Ureter (tissue), 1 donor: ENCODE measurements at regions not wholly inside any gene's neighbourhood (a gene's known extent, or its start where the extent isn't known, plus 50 kb on each side); places are given as distances from the start of the nearest gene placed in this dataset.

Experiments
- DNase-seq: peaks from one replicate; pipeline ENCODE4 v3.0.0-alpha.2; 2020; ENCODE audit warnings: low spot score
- donor health status: DM: yes; HTN: yes; CAD: no.

DNA sequence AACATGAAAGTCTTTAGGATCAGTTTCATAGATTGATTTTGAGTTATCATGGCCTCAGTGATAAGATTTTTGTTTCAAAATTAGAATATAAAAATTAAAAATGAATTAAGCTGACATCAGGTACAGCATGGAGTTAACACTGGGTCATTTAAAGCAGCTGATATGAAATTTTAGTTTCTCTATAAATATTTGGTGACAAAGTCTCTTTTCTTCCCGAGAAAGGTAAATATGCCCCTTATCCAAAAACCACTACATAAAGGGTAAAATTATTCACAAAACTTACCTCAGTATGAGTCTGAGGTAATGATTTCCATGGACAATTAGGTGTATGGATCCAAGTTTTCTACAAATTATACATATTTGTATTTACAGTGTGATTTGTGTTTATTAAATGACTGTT, 121.5 kb upstream of the PJA2 start:
- DNase-seq = no peak

DNA sequence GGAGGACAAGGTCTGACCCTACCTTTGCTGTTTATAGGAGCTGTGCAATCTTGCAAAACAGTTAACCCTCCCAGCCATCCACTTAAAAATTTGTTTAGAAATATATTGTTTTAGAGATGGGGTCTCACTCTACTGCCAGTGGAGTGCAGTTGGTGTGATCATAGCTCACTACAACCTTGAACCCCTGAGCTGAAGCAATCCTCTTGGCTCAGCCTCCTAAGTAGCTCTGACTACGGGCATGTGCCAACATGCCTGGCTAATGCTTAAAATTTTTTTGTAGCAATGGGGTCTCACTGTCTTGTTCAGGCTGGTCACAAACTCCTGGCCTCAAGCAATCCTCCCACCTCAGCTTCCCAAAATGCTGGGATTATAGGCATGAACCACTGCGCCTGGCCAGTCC, 120.2 kb upstream of the PJA2 start:
- DNase-seq = no peak

DNA sequence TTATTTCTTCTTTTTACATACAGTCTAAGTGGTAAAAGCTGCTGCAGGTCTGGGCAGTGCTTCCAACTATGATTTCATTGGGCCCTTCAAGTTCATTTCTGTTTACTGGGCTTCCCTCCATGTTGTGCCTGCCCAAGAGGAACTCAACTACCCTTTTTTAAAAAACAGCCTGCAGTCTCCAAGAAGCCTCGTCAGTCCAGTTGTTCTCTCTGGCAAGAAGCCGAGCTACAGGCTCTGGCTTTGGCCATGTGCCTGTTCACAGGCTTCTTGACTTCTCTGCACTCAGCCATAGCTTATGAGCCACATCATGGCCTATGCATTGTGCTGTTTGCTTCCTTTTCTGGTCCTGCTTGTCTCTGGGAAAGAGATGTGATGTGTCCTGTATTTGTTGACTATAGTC, 119.7 kb upstream of the PJA2 start:
- DNase-seq = no peak

DNA sequence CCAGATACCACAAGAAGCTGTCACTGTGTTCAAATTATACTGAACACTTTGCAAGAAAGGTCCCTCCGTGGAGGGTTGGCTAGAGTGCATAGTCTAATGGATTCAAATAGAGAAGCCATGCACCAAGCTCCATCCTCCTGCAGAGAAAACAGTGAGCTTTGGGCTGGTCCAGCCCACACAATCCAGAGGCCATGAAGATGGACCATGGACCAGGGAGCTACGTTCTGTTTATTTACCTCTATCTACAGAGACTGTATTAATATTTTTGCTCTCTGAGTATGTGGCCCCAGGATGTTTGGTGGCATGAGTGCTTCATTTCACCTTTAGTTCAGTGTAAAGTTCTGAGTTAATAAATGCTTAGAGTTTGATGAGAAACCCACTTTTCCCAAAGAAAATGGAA, 114.8 kb upstream of the PJA2 start:
- DNase-seq = no peak

DNA sequence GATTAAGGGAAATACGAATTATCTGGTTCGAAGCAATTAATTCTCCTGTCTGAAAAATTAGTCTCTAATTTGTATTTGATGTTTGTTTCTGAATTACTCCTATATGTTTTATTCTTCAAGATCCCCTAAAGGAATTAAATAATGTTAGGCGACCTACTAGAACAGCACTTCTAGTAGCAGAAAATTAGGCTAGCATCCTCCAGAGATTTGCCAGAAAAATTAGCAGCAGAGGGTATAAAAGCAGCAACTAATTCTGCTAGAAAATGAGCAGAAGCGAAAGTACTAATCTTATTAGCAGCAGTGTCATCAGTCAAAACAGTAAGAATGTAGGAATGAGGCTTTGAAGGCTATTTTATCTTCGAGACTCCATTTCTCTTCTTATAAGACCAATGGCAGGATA, 114.3 kb upstream of the PJA2 start:
- DNase-seq = no peak

DNA sequence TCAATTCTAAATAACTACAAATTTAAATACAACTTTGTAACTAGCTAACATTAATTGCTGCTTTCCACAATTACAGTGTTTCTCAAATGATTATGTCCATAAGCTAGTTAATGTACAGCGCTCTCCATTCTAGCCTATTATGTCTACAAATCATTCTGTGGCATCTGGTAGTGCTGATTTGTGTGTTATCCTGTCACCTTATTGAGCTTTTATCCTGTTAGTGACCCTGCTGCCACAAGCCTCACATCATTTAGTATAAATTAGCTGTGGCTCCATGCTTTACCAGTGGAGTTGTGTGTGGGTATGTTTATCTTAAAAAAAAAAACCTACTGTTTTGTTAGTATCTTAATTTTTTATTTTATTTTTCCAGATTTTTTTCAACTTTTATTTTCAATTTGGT, 112.6 kb upstream of the PJA2 start:
- no peak for DNase-seq

DNA sequence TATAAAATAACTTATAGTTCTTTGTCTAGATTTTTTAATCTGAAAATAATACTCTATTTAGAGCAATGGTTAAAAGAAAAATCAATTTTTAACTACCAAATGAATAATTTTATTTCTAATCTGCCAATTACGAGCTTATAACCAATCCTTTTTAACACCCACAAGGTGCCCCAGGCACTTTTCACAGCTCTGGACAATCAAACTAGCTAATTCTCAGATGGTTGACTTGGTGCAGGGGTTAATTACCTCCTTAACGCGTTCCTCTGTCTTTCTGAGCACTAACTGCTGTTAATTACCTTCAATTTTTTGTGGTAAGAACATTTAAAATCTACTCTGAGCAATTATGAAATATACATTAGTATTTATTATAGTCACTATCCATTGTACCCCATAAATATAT, 109.6 kb upstream of the PJA2 start:
- no peak for DNase-seq

DNA sequence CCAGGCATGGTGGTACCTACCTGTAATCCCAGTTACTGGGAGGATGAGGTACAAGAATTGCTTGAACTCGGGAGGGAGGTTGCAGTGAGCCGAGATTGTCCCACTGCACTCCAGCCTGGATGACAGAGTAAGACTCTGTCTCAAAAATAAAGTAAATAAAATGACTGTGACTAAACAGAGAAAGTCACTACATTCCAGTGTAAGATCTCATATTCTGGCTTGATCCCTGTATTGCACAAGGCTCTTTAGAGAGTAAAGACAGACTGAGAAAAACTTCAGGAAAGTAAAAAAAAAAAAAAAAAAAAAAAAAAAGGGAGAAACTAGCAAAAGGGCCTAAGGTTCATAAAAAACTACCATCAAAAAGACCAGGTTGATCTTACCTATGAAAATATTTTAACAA, 106.6 kb upstream of the PJA2 start:
- DNase-seq = no peak

DNA sequence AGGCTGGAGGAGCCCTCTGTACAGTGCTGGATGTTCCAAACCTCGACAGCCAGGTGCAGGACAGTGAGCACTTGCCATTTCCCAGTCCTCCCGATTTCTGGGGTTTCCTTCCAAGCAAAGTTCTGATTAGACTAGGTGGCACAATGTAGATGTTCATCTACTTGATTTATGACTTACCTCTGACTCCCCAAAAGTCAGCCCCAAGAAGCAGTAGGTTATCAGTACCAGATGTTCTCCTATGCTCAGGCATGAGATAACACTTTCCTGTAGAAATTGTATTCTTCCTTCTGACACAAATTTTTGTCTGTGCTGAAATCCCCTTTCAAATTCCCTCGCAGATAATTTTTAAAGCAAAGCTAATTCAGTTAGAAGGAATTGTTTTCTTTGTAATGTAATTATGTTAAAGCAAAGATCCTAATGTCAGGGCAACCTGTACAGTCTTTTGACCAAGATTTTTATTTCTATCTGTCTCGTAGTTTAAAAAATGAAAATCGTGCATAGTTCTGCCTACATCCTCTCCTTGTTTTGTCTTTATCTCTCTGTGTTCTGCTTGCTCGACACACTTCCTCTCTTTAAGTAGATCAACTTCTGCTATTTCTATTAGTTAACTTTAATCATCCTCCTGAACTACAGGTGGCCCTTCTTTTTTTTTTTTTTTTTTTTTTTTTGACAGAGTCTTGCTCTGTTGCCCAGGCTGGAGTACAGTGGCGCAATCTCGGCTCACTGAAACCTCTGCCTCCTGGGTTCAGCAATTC, 102.4 kb upstream of the PJA2 start:
- DNase-seq = no peak

DNA sequence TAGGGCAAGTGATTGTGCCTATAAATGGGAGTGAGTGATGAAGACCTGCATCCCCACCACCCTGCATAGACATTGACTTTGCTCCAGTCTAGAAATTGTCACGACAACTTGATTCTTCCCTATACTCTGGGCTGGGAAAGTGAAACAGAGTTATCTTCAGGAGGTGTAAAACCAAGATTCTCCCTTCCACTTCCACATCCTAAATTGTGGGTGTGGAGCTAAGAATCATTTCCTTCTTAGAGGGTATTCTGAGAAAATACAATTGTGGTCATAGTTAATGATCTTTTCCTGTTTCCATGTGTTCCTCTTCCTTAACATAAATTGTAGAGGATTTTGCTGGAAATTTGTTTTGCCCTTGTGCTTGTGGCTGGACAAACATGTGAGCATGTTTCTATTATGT, 96.8 kb upstream of the PJA2 start:
- DNase-seq = no peak

DNA sequence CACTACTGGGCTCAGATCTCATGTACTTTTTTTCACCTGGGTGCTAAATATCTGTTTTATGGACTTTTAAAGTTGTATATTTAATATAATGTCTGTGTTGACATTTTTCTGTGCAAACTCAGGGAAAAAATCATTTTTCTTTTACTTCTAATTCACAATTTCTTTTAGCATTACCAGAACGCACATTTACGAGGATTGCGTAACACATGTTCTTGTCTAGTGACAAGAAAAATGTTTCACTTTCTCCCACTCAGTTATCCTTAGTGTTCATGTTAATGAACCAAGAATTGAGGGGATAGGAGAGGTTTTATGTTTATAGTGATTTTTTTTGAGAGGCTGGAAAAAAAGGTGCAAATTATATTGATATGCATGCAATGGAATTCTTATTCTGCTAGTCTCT, 86.3 kb upstream of the PJA2 start:
- no peak for DNase-seq

DNA sequence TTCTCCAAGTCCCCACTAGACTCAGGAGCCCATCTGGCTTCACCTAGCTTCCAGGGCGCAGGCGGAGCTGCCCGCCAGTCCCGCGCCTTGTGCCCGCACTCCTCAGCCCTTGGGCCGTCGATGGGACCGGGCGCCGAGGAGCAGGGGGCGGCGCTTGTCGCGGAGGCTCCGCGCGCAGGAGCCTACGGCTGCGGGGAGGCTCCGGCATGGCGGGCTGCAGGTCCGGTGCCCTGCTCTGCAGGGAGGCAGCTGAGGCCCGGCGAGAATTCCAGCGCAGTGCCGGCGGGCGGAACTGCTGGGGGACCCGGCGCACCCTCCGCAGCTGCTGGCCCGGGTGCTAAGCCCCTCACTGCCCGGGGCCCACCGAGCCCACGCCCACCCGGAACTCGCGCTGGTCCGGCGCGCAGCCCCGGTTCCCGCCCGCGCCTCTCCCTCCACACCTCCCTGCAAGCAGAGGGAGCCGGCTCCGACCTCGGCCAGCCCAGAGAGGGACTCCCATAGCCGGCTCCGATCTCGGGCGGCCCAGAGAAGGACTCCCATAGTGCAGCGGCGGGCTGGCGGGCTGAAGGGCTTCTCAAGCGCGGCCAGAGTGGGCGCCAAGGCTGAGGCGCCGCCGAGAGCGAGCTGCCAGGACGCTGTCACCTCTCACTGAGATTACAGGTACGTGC, 78.1 kb upstream of the PJA2 start:
- no peak for DNase-seq

DNA sequence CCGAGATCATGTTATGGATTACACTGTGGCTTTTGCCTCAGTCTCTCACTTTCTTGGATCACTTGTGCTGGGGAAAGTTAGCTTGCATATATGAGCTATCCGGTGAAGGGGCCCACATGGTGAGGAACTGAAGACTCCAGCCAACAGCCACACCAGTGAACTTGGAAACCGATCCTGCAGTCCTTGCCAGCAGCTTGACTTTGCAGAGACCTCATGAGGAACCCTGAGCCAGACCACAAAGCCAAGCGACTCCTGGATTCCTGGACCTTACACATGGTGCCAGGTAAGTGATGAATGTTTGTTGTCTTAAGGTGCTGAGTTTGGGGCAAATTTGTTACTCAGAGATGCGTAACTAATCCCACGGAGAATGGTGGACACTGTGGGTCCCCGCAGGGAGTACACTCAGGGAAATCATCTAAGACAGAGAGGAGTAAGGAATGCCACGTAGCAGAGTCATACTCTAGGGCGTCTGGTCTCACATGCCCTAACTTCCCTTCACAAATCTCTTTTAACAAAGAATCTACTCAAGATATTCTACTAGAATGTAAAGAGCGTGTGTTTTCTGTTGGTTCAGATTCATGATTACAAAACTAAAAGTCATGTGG, 76.5 kb upstream of the PJA2 start:
- DNase-seq = no peak

DNA sequence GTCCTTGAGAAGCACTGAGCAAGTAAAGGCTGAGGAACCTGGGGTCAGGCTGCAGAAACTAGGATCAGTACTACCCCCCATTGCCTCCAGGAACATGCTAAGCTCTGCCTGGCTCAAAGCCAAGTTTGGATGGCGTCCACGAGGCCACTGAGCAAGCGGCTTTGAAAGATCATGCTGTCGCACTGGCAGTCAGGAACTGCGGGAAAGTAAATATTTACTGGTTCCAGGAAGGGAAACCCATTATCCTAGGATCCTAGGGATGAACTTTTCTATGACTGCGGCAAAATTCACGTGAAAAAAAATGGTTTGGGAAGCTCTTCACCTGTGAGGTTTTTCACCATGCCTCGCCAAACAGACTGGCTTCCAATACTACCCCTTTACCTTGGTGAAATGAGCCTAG, 75.3 kb upstream of the PJA2 start:
- peak; percentile 59 for DNase-seq

DNA sequence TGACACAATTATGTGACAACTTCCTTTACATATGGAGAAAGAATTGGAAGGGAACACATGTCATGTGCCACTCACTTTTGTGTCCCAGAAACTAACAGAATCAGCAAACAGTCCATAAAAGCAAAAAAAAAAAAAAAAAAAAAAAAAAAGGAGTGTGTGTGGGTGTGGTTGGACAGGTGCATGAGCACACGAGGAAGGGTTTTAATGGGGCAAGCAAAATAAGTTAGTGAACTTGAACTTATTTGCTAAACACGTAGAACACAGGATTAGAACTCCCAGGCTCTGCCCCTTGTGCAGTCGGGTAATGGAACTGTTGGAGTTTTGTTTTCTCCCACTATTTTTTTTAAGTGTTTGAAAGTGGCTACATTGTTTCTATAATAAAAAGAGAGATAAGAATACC, 74.8 kb upstream of the PJA2 start:
- DNase-seq = no peak

DNA sequence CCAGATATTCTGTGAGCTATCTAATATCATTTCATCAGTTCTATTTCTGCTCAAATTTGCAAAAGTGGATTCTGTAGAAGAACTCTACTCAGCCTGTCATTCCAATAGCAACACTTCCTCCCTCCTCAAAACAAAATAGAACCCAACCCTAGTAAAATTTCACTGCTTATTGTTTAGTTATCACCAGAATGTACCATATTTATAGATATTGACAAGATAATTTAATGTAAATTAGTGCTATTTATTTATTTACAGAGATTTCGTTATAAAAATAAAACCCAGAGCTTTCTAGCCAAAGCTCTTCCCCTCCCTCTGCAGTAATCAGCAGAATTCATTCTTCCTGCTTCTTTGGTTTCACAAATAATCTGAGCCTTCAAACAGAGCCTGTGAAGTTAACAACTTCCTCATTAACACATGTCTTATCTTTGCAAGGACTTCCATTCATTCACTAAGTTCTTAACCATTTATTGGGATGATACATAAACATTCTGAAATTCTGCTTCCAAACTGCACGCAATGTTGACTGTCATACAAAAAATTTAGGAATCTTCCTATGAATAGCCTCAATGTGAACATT, 73.7 kb upstream of the PJA2 start:
- DNase-seq = no peak

DNA sequence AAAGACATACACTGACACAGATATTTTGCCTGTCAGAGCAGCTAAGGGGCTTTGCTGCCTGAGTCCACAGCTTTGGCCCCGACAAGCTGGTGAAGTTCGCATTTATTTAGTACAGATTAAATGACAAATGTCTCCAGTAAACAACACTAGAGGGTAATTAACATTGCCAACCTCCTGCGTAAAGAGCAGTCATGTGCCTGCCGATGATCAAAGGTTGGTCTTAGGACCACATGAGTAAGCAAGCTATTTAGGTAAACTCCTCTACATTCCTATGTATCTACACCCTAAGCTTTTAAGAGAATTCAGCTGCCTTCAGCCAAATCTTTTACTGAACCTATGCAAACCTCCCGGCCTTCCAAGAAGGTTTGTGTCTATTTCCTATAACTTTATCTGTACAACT, 73.0 kb upstream of the PJA2 start:
- no peak for DNase-seq

DNA sequence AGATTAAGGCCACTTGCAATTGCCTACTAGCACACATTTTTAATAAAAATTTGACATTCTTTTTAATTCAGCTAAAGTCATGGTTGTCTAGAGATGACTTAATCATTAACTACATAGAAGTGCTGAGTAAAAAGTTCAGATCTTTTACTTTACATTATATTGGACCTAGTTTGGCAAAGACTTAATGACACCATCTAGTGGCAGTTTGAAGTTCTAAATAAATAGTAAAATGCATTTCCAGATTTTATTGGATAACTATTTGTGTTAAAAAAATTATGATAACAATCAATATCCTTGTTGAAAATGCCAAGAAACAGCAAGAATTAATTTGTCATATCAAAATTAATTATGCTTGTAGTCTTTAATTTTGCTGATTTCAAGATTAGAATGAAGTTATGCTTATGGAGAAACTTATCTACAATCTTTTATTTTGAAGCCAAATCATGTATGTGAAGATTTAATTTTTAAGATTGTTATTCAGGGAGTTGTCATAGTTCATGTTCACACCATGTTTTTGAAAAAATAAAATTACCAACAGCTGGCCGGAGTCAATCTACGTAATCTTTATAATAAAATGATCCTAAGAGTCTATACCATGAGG, 69.6 kb upstream of the PJA2 start:
- no peak for DNase-seq

DNA sequence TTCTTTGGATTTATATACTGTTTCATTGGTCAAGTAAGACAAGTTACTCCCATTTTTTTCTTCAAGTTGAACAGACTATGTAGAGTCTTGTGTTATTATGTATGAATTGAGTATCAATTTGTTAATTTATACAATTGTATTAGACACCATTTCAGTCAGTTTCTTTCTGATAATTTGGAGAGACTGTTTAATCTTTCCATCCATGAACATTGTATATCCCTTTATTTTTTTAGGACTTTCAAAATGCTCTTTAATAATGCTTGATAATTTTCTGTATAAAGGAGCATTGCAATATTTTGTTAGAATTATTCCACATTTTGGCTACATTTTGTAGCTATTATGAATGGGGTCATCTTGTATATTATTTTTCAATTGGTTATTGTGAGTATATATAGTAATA, 69.1 kb upstream of the PJA2 start:
- DNase-seq = no peak

DNA sequence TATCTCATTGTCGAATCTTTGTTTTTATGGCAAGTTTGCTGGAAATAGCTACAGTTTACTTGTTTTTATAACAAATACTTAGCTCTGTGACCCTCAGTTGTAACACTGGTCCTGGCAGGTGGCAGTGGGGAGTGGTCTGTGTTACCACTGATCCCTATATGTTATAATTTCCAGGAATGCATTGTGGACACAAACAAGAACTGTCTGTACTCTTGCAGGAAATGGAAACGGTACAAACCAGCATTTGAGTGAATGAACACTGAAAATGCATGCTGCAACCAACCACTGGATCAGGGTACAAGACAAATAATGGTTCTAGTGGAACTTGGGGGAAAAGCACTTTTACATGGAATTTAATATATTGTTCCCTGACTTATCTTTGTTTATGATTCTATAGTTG, 66.5 kb upstream of the PJA2 start:
- DNase-seq = no peak

DNA sequence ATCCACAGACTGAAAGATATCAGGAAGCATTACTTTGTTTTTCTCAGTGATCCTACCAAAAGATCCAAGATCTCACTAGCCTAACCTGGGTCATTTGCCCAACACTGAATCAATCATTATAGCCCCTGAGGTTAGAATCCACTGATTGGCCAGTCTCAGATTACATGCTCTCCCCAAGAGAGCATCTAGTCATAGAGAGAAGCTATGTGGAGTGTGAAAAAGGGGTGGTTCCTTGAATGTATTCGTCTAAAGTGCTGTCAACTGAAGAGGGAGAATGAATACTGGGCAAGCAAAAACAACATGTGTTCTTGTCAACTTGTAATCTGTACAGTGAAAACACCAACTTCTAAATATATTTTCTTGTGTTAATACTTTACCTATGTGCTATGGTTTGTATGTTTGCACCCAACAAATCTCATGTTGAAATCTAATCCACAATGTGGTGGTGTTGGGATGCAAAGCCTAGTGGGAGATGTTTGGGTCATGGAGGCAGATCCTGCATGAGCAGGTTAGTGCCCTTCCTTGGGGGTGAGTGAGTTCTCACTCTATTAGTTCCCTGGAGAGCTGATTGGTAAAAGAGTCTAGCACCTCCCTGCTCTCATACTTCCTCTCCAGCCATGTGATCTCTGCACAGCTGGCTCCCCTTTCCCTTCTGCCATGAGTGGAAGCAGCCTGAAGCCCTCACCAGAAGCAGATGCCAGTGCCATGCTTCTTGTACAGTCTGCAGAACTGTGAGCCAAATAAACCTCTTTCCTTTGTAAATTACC, 60.3 kb upstream of the PJA2 start:
- no peak for DNase-seq
